Activated T-cell treated with anti-CD3 and anti-CD28 coated beads, Interleukin-2, amount 50 U/mL, for 4 hours (primary cell): ENCODE measurements at regions not wholly inside any gene's neighbourhood (a gene's known extent, or its start where the extent isn't known, plus 50 kb on each side); places are given as distances from the start of the nearest gene placed in this dataset.
"Not testable (repeated sequence)": the region's sequence is repeated elsewhere in the genome, so short reads cannot be mapped to it uniquely, and the experiment has no call there.

Experiments
- ATAC-seq, 2 donors: fragments of 200-7000 bp; cut with Tn5 transposase; one replicate each; pipeline ENCODE4 v1.10.0; 2021
- DNase-seq: peaks from one replicate; pipeline ENCODE4 v3.0.0-alpha.2; 2020
- H3K27me3 Mint-ChIP-seq: one replicate; pipeline ENCODE4 v1.8.0; 2021; ENCODE audit warnings: low read depth, mixed read lengths
- H3K36me3 Mint-ChIP-seq: one replicate; pipeline ENCODE4 v1.8.0; 2022; ENCODE audit warnings: mixed read lengths; ENCODE audit not compliant: insufficient read depth
- H3K4me1 Mint-ChIP-seq: one replicate; pipeline ENCODE4 v1.8.0; 2021; ENCODE audit warnings: low read depth, mixed read lengths
- H3K4me3 Mint-ChIP-seq: one replicate; pipeline ENCODE4 v1.8.0; 2021; ENCODE audit warnings: mild to moderate bottlenecking, moderate library complexity, mixed read lengths
- H3K9me3 Mint-ChIP-seq: one replicate; pipeline ENCODE4 v1.8.0; 2021; ENCODE audit warnings: mixed read lengths

DNA sequence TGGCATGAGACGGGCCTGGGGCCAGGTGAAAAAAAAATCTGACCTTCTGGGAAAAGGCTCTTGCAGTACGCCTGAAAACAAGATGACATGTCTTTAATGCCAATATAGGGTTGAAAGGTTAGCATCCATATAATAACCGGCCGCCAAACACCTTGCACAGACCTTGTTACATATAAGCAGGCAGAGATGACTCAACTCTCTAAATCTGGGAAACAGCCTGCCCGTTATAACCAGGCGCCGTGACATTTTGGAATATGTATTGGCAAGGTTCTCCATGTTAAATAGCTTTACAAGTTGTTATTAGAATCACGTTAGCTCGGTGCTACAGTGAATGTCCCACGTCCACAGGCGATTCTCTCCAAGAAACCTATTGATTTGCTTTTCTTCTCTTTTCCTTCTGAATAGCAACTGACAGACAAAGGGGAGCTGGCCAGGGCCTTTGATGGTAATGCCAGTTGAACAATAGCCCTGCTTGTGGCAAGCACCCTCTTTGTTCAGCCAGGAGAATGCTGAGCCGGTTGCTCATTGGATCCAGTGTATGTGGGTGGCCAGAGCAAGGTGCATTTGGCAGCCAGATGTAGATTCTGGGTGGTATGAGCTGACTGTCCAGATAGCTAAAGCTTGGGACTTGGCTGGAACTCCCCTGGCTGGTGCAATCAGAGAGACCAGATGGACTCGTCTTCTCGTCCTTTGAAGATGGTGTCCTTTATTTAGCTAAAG, 80.1 kb upstream of the AUTS2 start:
- DNase-seq: no peak
- Mint-ChIP-seq H3K4me3 (no peak overlapping the region), H3K4me1 (no peaks in the 10 kb centered on the region), H3K27me3 (no peaks in the 10 kb centered on the region), H3K9me3 (no peaks in the 10 kb centered on the region), H3K36me3 (no peaks in the 10 kb centered on the region)
- ATAC-seq: no peak

DNA sequence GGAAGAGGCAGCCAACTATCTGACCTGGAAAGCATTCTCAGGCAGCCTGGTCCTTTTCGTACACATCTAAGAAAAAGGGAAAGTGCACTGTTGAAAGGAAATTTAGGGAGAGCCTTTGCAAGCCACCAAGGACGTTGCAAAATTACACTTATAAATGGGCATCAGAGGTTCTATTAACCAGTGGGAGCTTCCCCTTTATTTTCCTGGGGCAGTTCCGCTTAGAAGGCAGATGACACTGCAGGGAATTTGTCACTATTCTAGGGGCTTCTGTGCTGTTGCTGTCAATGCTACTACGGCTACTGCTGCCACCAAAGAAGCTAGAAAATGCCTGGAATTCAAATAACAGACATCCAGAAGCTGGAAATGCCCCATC, 79.6 kb upstream of the AUTS2 start:
- Mint-ChIP-seq H3K4me3 (no peak overlapping the region), H3K4me1 (no peaks in the 10 kb centered on the region), H3K9me3 (no peaks in the 10 kb centered on the region), H3K36me3 (no peaks in the 10 kb centered on the region), H3K27me3 (no peaks in the 10 kb centered on the region)
- DNase-seq (no peak), ATAC-seq (no peak)

GRCh38 chr7:69526570-69526969, 71.7 kb upstream of the AUTS2 start:
- no peak for ATAC-seq
- Mint-ChIP-seq H3K4me3 (no peak overlapping the region), H3K9me3 (peaks cover 5% of the 10 kb centered on the region), H3K4me1 (no peaks in the 10 kb centered on the region), H3K27me3 (no peaks in the 10 kb centered on the region), H3K36me3 (no peaks in the 10 kb centered on the region)
- no peak for DNase-seq

GRCh38 chr7:69527706-69528105, 70.6 kb upstream of the AUTS2 start:
- no peaks in the 10 kb centered on the region for H3K36me3 Mint-ChIP-seq
- ATAC-seq (no peak), DNase-seq (no peak)
- H3K9me3 Mint-ChIP-seq: peaks cover 5% of the 10 kb centered on the region
- no peak overlapping the region for H3K4me3 Mint-ChIP-seq
- H3K27me3 Mint-ChIP-seq: no peaks in the 10 kb centered on the region
- H3K4me1 Mint-ChIP-seq: no peaks in the 10 kb centered on the region

- DNase-seq (no peak), ATAC-seq (no peak)
- Mint-ChIP-seq H3K36me3 (no peaks in the 10 kb centered on the region), H3K9me3 (no peaks in the 10 kb centered on the region), H3K27me3 (no peaks in the 10 kb centered on the region), H3K4me3 (no peak overlapping the region), H3K4me1 (no peaks in the 10 kb centered on the region)
Measured at GRCh38 chr7:69531050-69531449, 67.2 kb upstream of the AUTS2 start.

GRCh38 chr7:69534461-69535041, 63.7 kb upstream of the AUTS2 start:
- H3K9me3 Mint-ChIP-seq: no peaks in the 10 kb centered on the region
- no peaks in the 10 kb centered on the region for H3K36me3 Mint-ChIP-seq
- DNase-seq (no peak), ATAC-seq (no peak)
- no peak overlapping the region for H3K4me3 Mint-ChIP-seq
- no peaks in the 10 kb centered on the region for H3K4me1 Mint-ChIP-seq
- H3K27me3 Mint-ChIP-seq: no peaks in the 10 kb centered on the region

DNA sequence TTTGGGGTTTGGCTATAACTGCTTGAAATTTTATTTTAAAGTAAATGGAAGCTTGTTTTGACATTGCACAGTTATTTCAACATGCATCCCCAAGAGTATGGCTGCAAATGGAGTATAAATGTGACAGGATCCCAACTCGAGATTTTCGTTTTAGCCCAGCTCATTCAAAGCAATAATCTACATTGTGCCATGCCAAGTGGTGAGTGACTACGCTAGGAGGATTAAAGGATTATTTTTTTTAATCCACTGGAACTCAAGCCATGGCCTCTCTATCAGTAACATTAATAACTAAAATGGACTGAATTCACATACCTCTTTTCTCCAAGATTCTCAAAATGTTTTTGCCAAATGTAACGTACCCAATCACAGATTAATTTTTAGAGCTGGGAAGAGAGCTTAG, 60.6 kb upstream of the AUTS2 start:
- DNase-seq: no peak
- ATAC-seq: no peak
- no peaks in the 10 kb centered on the region for H3K36me3 Mint-ChIP-seq
- H3K4me1 Mint-ChIP-seq: no peaks in the 10 kb centered on the region
- H3K4me3 Mint-ChIP-seq: no peak overlapping the region
- H3K27me3 Mint-ChIP-seq: no peaks in the 10 kb centered on the region
- H3K9me3 Mint-ChIP-seq: peaks cover 2% of the 10 kb centered on the region

DNA sequence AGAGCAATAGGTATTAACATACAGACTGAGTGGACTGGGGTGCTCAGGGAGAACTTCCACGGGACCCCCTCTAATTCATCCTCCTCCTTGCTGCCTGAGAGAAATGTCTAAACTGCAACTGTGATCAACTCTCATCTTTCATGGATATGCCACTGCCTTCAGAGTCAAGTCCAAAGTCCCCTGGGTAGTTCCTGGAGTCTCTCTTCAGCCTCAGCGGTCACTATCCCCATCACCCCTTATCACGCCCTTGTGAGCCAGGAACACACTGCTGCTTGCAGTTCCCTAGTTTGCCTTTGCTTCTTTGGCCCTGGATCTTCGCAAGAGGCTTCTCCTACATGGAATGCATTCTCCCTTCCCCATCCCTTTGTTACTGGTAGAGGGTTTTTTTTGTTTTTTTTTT, 58.7 kb upstream of the AUTS2 start:
- no peak for DNase-seq
- Mint-ChIP-seq H3K4me3 (no peak overlapping the region), H3K9me3 (peaks cover 3% of the 10 kb centered on the region), H3K27me3 (no peaks in the 10 kb centered on the region), H3K4me1 (no peaks in the 10 kb centered on the region), H3K36me3 (no peaks in the 10 kb centered on the region)
- no peak for ATAC-seq

GRCh38 chr7:69540287-69540686, 58.0 kb upstream of the AUTS2 start:
- H3K27me3 Mint-ChIP-seq: no peaks in the 10 kb centered on the region
- no peak overlapping the region for H3K4me3 Mint-ChIP-seq
- H3K9me3 Mint-ChIP-seq: peaks cover 3% of the 10 kb centered on the region
- no peak for DNase-seq
- H3K36me3 Mint-ChIP-seq: no peaks in the 10 kb centered on the region
- ATAC-seq: no peak
- H3K4me1 Mint-ChIP-seq: no peaks in the 10 kb centered on the region

DNA sequence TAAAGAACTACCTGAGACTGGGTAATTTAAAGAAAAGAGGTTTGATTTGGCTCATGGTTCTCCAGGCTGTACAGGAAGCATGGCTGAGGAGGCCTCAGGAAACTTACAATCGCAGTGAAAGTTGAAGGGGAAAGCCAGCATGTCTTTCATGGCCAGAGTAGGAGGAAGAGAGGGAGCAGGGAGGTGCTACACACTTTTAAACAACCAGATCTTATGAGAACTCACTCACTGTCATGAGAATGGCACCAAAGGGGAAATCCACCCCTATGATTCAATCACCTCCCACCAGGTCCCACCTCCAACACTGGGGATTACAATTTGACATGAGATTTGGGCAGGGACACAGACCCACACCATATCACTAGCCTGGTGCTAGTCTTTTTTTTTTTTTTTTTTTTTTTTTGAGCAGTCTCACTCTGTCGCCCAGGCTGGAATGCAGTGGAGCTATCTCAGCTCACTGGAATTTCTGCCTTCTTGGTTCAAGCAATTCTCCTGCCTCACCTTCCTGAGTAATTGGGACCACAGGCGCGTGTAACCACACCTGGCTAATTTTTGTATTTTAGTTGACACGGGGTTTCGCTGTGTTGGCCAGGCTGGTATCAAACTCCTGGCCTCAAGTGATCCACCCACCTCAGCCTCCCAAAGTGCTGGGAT, 56.4 kb upstream of the AUTS2 start:
- not testable (repeated sequence) for H3K27me3 Mint-ChIP-seq, H3K4me1 Mint-ChIP-seq, ATAC-seq, DNase-seq, H3K9me3 Mint-ChIP-seq, H3K4me3 Mint-ChIP-seq, H3K36me3 Mint-ChIP-seq

- ATAC-seq (no peak), DNase-seq (no peak)
- H3K9me3 Mint-ChIP-seq: peaks cover 3% of the 10 kb centered on the region
- H3K27me3 Mint-ChIP-seq: peaks cover 2% of the 10 kb centered on the region
- H3K4me1 Mint-ChIP-seq: no peaks in the 10 kb centered on the region
- H3K36me3 Mint-ChIP-seq: no peaks in the 10 kb centered on the region
- no peak overlapping the region for H3K4me3 Mint-ChIP-seq
Measured at GRCh38 chr7:69545175-69545574, 53.1 kb upstream of the AUTS2 start.
